ENCODE measurements at regions not wholly inside any gene's neighbourhood (a gene's known extent, or its start where the extent isn't known, plus 50 kb on each side); places are given as distances from the start of the nearest gene placed in this dataset.
A peak's percentile ranks its signal among the peaks of the same experiment; 100 is the strongest.

DNA sequence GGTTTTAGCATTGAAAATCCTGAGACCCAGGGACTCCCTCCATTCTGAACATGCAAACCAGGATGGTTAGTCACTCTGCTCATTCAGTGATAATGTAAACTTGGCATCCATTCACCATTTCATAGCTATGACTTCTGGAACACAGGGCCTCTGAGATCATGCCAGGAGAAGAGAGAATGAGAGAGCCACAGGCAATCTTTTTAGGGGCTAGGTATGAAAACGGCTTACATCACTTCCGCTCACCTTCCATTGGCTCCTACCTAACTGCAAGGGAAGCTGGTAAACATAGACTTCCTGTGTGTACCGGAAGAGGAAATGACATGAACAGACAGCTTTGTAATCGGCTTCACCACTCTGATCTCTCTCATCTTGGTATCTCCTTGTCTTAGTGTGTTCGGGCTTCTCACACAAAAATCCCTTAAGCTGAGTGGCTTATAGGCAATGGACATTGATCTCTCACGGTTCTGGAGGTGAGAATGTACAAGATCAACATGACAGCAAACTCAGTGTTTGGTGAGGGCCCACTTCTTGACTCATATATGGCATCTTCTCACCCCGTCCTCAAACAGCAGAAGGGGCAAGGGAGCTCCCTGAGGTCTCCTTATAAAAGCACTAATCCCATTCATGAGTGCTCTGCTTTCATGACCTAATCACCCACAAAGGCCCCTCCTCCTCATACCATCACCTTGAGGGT is 465.9 kb upstream of the TBX3 start:
- DNase-seq = no peak

DNA sequence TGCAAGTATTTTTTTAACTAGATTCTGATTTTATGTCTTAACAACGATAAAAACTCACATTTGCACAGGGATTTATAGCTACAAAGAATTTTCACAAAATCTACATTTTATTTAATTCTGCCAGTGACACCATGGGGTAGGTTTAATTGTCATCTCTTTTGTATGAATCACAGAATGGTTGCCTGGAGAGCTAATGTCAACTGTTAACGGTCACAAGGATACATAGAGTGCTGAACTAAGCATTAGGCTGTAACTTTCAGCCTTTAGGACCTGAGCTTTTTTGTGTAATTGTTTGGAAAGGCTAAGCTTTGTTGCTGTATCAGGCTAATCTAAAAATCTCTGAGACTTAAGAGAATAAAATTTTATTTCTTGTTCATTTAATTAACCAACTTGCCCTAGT is 465.3 kb upstream of the TBX3 start:
- DNase-seq = no peak

DNA sequence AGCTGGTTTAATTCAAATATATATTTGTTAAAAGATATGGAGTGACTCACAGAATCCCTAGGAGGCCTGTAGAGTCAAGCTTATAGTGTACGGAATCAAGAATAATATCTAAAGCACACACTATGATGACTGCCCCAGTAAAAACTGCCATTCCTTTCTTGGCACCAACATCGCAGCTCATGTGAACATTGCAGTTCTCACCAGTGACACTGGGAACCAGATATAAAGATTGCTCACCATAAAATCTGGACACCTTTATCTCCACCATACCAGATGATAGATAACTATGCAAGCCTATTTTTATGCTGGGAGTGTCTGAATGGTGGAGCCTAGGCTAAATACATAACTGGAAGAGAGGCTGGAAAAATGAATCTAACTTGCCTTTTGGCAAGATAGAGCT is 463.9 kb upstream of the TBX3 start:
- DNase-seq = no peak

DNA sequence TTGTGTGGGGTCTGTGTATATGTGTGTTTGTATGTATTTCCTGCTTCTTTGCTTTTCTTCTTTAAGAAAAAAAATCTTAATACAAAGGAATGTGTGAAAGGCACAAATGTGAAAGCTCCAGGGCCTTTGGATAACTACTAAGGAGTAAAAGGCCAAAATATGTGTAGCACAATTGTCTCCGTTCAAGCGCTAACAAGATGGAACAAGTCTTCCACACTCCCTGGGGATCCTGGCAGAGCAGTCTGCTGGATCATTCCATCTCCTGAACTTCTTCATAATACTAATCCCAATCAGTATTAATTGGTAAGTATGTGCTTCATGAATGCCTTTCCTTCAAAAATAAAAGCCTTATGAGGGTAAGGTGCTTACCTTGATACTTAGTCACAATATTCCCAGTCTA is 462.5 kb upstream of the TBX3 start:
- DNase-seq = no peak

DNA sequence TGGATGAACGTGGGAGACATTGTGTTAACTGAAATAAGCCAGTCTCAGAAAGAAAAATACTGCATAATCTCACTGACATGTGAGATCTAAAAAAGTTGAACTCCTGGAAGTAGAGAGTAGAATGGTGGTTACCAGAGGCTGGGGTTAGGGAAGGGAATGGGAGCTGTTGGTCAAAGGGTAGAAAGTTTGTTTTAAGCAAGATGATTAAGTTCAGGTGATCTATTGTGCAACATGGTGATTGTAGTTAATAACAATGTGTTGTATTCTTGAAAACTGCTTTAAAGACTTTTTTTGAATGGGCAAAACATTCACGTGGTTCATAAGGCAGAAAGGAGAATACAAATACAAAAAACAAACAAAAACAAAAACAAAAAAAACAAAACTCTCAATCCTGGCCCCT is 460.4 kb upstream of the TBX3 start:
- no peak for DNase-seq

DNA sequence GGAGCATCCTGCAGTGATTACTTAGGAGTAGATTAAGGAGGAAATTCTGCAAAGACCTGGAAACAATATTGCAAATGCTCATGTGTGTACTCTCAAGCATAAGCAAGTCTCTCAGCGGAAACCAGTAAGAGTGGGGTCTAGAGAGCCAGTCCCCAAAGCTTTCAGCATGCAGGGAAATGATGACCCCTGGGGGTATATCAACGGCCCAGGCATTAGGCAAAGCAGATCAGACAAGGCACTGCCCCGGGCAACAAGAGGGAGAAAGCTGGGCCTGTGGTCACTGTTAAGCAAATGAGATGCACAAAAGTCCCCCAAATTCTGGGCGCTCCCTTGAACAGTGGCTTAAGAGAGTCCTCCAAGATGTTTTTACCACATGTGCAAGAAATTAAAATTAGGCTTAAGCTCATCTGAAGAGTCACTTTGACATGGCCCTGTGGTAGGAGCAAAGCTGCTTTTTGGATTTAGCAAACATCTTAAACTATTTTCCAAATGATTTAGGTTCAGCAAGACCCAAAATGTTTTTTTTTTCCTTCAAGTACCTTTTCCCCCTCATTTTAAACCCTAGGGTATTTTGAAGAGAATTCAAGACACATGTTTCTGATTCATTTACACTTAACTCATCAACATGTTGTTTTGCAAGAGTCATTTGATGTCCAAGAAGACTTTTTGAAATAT is 457.1 kb upstream of the TBX3 start:
- peak; percentile 56 for DNase-seq

DNA sequence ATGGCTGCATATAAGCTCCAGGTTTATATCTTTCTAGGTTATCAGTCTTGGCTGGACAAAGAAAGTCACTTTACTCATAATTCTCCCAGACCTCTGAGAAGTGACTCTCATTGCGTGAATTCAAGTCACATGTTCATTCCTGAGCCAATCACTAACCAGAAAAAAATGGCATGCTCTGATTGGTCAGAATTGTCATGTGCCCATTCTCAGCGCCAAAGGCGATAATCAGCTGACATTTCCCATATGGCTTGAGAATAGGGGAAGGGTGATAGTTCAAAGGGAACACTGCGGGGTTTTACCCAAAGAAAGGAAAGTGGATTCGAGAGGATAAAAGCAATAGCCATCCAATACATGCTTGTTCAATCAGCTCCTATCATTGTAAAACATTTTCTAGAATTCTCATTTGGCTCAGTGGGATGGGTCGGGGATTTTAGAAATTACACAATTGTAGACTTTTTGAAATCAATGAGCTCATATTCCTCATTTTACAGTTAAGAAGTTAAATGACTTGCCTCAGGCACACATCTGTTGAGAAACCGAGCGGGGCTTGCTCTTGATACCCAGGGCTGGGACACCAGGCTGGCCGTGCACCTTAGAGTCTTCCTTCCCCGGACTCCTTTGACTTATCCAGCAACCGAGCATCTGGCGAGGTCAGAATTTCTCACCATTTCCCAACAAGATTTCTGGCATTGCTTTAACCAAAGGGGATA is 454.0 kb upstream of the TBX3 start:
- DNase-seq = no peak

DNA sequence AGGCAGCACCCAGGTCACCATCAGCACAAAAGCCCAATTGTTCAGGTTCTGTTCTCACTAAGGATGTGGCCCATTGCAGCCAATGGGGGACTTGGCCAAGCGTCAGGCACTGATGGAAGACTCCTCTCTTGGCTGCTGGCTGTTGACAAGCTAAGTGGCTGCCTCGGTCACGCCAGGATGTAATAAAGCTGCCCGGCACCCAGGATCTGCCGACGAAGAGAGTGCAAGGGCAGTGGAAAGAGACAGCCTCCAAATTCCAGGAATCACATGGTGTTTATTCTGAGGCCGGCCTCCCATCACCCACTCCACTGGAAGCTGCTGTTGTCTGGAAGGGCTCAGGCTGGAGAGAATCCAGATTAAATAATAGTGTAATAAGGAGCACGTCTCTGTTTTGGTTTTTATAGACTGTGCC is 451.8 kb upstream of the TBX3 start:
- peak; percentile 61 for DNase-seq

DNA sequence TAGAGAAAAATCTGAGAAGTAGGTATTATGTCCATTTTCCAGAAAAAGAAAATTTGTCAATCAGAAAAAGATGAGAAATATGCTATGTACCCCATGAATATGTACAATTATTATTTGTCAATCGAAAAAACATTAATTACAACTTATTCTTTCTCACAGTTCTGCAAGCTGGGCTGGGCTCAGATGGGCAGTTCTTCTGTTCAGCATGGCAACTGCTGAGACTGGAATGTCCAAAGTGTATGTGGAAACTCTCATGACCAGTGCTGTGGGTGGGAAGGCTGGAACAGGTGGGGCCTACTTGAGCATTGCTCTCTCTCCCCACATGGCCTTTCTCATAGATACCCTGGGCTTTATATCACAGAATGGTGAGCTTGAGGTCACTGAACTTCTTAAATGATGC is 450.3 kb upstream of the TBX3 start:
- no peak for DNase-seq

DNA sequence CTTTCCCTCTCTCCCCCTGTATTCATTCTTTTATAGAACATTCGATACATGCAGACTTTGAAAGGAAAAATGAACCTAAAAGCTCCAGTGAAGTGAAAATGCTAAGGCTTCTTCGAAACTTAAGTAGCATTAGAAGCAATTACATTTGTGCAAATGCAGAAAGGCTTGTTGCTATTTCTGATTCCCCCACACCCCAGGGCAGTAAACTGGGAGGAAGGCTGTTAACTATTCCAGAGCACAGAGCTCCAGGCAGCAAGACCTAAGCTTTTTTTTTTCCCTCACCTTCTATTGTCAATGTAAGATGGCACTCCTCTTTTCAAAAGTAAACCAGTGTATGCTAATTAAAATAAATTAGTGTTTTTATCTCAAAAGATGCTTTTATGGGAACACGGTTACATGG is 448.9 kb upstream of the TBX3 start:
- DNase-seq = no peak

DNA sequence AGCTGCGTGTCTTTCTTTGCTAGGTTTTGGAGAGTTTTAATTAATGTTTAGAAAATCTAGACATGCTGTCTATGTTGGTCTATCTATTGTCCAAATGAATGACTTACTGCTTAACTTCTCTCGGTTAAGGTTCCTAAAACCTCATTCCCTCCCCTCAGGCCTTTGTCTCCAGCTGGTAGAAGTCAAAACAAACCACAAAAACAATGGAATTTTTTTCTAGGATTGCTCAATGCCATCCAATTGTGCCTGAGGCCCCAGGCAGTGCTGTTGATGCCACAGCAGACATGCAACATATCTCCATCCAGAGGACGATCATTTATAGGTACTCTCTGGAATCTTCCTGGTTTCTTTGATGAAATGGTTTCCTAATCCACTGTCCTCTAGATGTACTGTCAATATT is 448.2 kb upstream of the TBX3 start:
- no peak for DNase-seq

DNA sequence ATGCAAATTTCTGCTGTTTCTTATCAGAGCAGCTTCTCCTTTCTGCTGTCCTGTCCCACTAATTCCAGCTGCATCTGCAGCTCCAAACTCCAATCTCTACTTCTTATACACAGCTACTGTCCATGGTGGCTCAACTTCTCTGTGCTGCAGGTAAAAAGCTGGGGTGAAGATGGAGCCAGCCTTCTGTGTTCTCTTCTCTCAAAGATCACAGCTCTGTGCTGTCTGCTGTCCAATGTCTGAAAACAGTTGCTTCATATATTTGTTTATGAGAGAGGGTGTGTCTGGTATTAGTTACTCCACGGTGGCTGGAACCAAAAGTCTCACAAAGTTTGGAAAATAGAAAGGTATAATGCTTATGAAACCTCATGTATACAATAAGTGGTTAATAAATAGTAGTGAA is 445.8 kb upstream of the TBX3 start:
- no peak for DNase-seq

DNA sequence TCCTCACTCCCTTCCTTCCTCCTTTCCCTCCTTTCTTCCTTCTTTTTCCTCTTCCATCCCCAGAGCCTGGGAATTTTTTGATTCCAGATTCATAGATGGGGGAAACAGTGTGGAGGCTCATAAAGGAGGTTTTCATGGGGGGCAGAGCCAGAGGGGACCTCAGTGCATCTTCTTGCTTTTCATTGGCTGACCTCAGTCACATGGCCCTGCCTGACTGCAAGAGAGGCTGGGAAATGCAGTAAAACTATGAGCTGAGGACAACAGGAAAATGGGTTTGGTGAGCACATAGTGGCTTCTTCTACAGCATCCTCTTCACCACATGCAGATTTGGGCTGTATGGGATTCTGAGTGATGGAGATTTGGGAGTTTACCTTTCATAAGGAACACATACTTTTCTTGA is 437.1 kb upstream of the TBX3 start:
- DNase-seq = no peak

DNA sequence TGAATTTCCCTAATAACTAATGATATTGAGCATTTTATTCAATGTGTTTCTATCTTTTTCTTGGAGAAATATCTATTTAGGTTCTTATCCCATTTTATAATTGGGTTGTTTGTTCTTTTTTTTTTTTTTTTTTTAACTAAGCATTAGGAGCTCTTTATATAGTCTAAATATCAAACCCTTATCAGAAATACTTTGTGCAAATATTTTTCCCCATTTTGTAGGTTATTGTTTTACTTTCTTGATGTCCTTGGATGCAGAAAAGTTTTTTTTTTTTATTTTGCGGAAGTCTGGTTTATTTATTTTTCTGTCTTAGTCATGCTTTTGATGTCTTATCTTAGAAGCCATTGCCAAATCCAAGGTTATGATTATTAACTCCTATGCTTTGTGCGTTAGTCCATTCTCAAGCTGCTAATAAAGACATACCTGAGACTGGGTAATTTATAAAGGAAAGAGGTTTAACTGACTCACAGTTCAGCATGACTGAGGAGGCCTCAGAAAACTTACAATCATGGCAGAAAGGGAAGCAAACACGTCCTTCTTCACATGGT is 434.3 kb upstream of the TBX3 start:
- no peak for DNase-seq

DNA sequence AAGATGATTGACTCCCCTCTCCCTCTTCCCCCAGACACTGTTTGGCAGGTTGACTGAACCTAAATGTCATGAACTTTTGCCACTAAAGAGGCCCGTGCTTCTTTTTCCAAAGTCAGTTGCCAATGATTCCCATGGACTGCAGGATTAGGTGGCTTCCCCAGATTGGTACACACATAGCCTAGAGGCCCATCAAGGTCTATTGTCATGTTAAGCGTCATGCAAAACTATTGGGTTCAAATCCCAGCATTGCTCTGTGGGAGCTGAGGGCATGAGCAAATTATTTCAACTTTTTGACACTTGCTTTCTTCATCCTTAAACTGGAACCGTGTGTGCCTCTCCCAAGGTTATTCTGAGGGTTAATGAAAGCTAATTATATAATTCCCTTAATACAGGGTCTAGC is 430.2 kb upstream of the TBX3 start:
- no peak for DNase-seq

DNA sequence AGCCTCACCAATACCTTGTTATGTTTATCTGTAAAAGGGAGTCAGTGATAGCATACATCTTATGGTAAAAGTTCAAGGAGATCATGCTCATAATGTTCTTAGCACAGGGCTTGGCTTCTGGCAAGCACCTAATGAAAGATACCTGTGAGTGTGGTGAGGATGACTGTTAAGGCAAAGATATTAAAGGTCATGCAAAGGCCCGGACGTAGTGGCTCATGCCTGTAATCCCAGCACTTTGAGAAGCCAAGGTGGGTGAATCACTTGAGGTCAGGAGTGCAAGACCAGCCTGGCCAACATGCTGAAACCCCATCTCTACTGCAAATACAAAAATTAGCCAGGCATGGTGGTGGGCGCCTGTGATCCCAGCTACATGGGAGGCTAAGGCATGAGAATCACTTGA is 425.9 kb upstream of the TBX3 start:
- no peak for DNase-seq

DNA sequence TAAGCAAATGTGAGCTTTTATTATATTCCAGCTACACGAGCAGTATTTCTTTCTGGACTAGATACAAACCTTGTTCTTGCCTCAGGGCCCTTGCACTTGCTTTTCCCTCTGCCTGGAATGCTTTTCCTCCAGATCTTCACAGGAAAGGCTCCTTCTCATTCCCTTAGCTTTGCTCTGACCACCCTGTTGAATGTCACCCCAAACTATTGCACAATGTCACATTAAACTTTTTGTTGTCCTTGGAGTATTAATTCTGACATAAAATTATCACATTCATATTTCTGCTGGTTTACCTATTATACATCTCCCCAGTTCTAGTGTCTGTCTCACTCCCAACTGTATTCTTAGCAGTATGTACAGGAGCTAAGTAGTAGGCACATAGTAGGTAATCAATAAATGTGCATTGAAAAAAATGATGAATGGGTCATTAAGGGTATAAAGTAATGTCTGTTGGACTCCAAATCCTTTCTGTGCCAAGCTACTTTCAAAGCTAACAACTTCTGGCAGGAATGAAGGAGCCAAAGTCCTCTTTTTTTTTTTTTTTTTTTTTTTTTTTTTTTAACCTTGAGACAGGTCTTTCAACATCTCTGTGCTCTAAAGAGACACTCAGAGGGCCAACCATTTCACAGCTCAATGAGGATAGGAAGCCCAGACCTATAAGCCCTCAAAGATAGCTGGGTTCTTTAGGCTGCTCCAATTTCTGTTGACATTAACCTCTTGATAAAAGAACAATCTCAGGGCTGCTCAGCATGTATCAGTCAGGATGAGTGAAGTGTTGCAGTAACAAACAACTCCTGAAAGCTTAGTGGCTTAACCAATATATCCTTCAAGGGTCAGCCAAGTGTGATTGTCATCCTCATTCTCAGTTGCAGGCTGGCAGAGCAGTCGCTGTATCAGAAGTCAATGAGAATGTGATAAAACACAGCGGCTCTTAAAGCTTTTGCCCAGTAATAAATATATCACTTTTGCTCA is 424.4 kb upstream of the TBX3 start:
- DNase-seq = no peak

DNA sequence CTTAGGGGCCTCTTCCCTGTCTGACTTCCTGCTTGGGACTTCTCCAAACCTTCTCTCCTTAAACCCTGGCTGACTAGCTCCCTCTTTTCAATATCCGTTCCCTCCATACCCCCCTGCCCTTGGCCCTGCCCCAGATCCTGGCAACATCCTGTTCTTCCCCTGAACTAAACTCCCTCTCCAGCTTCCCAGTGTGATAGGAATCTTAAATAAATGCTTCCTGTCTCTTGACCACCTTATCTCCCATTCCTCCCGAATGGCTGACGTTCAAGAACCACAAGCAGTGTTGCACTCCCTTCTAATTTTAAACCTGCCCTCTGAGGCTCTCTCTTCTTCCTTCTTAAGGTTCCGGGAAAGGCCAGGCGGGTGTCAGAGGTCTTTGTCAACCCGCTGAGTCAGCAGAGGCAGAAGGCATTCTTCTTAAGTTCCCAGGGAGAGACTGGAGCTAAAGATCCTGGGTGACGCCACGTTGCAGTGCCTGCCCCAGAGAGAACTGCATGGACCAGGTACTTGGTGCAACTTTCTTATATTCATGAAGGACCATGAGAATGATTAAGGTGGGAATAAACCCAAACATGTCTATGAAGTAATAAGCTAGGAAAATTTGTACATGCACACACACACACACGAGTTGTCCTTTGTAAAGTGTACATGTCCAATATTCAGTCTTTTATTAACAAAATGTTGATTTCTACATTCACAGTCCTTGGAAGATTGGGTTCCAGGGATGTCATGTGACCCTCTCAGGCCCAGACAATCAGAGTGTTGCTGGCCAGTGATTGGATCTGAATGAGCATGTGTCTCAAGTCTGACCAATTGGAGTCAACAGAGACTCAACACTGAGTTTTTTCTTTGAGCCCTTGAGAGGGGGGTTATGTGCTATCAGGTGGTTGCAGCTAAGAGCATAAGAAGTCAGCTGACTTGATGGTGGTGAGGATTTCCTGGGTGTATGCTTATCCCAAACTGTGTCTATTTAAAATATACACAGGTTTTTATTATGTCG is 420.2 kb upstream of the TBX3 start:
- DNase-seq = no peak

DNA sequence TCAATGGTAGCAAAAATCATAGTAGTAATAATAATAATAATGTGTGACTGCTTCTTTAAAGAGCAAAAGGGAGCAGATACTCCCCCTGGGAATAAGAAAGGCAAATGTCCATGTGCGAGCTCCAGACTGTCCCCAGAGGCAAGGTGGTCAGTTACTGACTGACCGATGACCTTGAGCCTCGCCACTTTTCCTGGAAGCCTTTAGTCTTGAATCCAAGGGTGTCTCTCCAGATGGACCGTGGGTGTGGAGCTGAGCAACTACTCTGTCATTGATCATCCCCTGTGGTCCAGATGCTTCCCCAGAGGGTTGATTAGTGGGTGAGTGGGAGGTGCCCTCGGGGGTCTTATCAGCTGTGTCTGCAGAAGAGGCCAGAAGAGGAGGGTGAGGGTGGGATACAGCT is 418.5 kb upstream of the TBX3 start:
- DNase-seq = no peak

DNA sequence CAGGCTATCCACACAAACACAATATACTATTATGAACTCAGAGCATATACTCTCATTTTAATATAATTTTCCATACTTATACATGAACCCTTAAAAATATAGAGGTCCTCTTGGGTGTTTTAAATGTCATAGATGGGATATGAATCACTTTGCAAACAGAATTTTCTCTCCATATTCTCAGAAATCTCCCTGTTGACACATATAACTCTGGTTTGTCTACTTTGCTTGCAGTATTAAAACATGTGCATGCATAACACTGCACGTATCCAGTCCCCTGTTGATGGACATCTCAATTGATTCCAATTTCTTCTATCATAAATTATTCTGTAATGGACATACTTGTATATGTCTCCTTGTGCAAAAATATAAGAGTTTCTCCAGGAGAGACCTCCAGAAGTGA is 417.5 kb upstream of the TBX3 start:
- no peak for DNase-seq

DNA sequence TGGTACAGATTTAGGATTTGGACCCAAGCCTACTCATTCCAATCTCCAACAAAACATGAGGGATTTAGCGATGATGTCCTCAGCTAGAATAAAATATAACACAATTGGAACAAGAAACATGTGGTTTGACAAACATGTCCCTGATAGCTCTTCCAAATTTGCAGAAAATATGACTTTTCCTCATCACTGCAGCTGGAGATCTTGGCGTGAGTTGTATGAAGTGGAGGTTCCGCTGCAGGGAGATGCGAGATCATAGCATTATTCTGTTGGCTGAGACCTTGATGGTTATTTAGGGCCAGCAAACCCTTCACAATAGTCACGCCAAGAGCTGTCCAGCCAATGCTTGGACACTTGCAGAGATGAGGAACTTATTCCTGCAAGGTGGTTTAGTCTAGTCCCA is 413.4 kb upstream of the TBX3 start:
- no peak for DNase-seq

Data from eye (tissue), 1 donor.